H9 (cell line): ENCODE measurements at regions not wholly inside any gene's neighbourhood (a gene's known extent, or its start where the extent isn't known, plus 50 kb on each side); places are given as distances from the start of the nearest gene placed in this dataset.

Experiments used
- DNase-seq: peaks from one replicate; pipeline ENCODE4 v3.0.0-alpha.2; 2017
- H2AFZ ChIP-seq: one replicate; pipeline ENCODE4 v1.6.1; 2013; ENCODE audit warnings: mild to moderate bottlenecking, low read length, control low read depth, moderate library complexity
- H2AK5ac ChIP-seq: 2 replicates; pipeline ENCODE4 v1.6.1; 2013; ENCODE audit warnings: low read length, control low read depth, mixed read lengths; ENCODE audit not compliant: insufficient read length
- H2BK120ac ChIP-seq: one replicate; pipeline ENCODE4 v1.6.1; 2013; ENCODE audit warnings: low read depth, mild to moderate bottlenecking, low read length, control low read depth, inconsistent platforms; ENCODE audit not compliant: poor library complexity, severe bottlenecking
- H2BK12ac ChIP-seq: 2 replicates; pipeline ENCODE4 v1.6.1; 2013; ENCODE audit warnings: low read length, control low read depth, mixed read lengths, low read depth; ENCODE audit not compliant: insufficient read length
- H2BK15ac ChIP-seq: 2 replicates; pipeline ENCODE4 v1.6.1; 2013; ENCODE audit warnings: low read depth, low read length, control low read depth
- H2BK20ac ChIP-seq: one replicate; pipeline ENCODE4 v1.6.1; 2013; ENCODE audit warnings: low read depth, mild to moderate bottlenecking, low read length, control low read depth, inconsistent platforms; ENCODE audit not compliant: poor library complexity, severe bottlenecking
- H2BK5ac ChIP-seq: 2 replicates; pipeline ENCODE4 v1.6.1; 2013; ENCODE audit warnings: low read length, control low read depth, mixed read lengths; ENCODE audit not compliant: insufficient read length
- H3K14ac ChIP-seq: 2 replicates; pipeline ENCODE4 v1.6.1; 2013; ENCODE audit warnings: low read length, control low read depth; ENCODE audit not compliant: insufficient read depth
- H3K18ac ChIP-seq: 2 replicates; pipeline ENCODE4 v1.6.1; 2013; ENCODE audit warnings: low read depth, mild to moderate bottlenecking, mixed read lengths, low read length, control low read depth; ENCODE audit not compliant: insufficient read length
- H3K23ac ChIP-seq: 2 replicates; pipeline ENCODE4 v1.6.1; 2013; ENCODE audit warnings: low read length, control low read depth, mixed read lengths, low read depth; ENCODE audit not compliant: insufficient read length
- H3K23me2 ChIP-seq: 2 replicates; pipeline ENCODE4 v1.6.1; 2013; ENCODE audit warnings: low read depth, mild to moderate bottlenecking, mixed read lengths, low read length, control low read depth; ENCODE audit not compliant: insufficient read length, poor library complexity, severe bottlenecking
- H3K27ac ChIP-seq: 2 replicates; pipeline ENCODE4 v1.5.1; 2013; ENCODE audit warnings: low read length, control low read depth, mixed read lengths, low read depth; ENCODE audit not compliant: insufficient read length
- H3K27me3 ChIP-seq: 2 replicates; pipeline ENCODE4 v1.6.1; 2013; ENCODE audit warnings: low read length, control low read depth, inconsistent platforms; ENCODE audit not compliant: insufficient read depth
- H3K4ac ChIP-seq: 2 replicates; pipeline ENCODE4 v1.6.1; 2013; ENCODE audit warnings: low read depth, mild to moderate bottlenecking, control low read depth, inconsistent platforms, low read length, moderate library complexity
- H3K4me1 ChIP-seq: 2 replicates; pipeline ENCODE4 v1.6.1; 2013; ENCODE audit warnings: low read length, control low read depth, inconsistent platforms; ENCODE audit not compliant: insufficient read depth
- H3K4me2 ChIP-seq: 2 replicates; pipeline ENCODE4 v1.6.1; 2013; ENCODE audit warnings: low read length, control low read depth, mixed read lengths; ENCODE audit not compliant: insufficient read length, insufficient read depth
- H3K56ac ChIP-seq: 2 replicates; pipeline ENCODE4 v1.6.1; 2013; ENCODE audit warnings: low read depth, mild to moderate bottlenecking, mixed read lengths, low read length, control low read depth; ENCODE audit not compliant: insufficient read length
- H3K79me1 ChIP-seq: 2 replicates; pipeline ENCODE4 v1.6.1; 2013; ENCODE audit warnings: low read depth, mild to moderate bottlenecking, moderate library complexity, low read length, control low read depth, inconsistent platforms; ENCODE audit not compliant: insufficient read depth, poor library complexity, severe bottlenecking
- H3K79me2 ChIP-seq: 2 replicates; pipeline ENCODE4 v1.6.1; 2013; ENCODE audit warnings: low read length, control low read depth, inconsistent platforms; ENCODE audit not compliant: insufficient read depth
- H3K9ac ChIP-seq: 2 replicates; pipeline ENCODE4 v1.6.1; 2013; ENCODE audit warnings: low read length, control low read depth, mixed read lengths; ENCODE audit not compliant: insufficient read length; ENCODE audit errors: extremely low read depth
- H3K9me3 ChIP-seq: one replicate; pipeline ENCODE4 v1.6.1; 2013; ENCODE audit warnings: low read depth, low read length, inconsistent platforms; ENCODE audit not compliant: control insufficient read depth
- H3T11ph ChIP-seq: one replicate; pipeline ENCODE4 v1.6.1; 2013; ENCODE audit warnings: mild to moderate bottlenecking, low read length, control low read depth, inconsistent platforms
- H4K20me1 ChIP-seq: one replicate; pipeline ENCODE4 v1.6.1; 2013; ENCODE audit not compliant: control insufficient read depth, insufficient read length, insufficient read depth
- H4K5ac ChIP-seq: 2 replicates; pipeline ENCODE4 v1.6.1; 2013; ENCODE audit warnings: low read depth, mild to moderate bottlenecking, mixed read lengths, low read length, control low read depth; ENCODE audit not compliant: insufficient read length
- H4K8ac ChIP-seq: replicated peaks from 2 replicates; pipeline ENCODE4 v1.6.1; 2013; ENCODE audit warnings: low read length, control low read depth, mixed read lengths, low read depth; ENCODE audit not compliant: insufficient read length
- H4K91ac ChIP-seq: 2 replicates; pipeline ENCODE4 v1.6.1; 2013; ENCODE audit warnings: low read depth, mild to moderate bottlenecking, moderate library complexity, mixed read lengths, low read length, control low read depth; ENCODE audit not compliant: insufficient read length
- H3K27ac Mint-ChIP-seq, 3 experiments: 2 replicates in 2 of 3; 3 replicates in 1 of 3; pipeline ENCODE4 v1.8.0; 2020 to 2021; ENCODE audit warnings: mixed read lengths in 3 of 3, mild to moderate bottlenecking in 1 of 3, moderate library complexity in 1 of 3
- H3K27me3 Mint-ChIP-seq: 2 replicates; pipeline ENCODE4 v1.8.0; 2021; ENCODE audit warnings: low read depth, mild to moderate bottlenecking, moderate library complexity, mixed read lengths
- H3K36me3 Mint-ChIP-seq, 3 experiments: 2 replicates in 2 of 3; 3 replicates in 1 of 3; pipeline ENCODE4 v1.8.0; 2020 to 2021; ENCODE audit warnings: low read depth in 3 of 3, mixed read lengths in 3 of 3; ENCODE audit not compliant: insufficient read depth in 1 of 3
- H3K4me1 Mint-ChIP-seq, 2 experiments: 2 replicates each; pipeline ENCODE4 v1.8.0; 2020; ENCODE audit warnings: mixed read lengths in 2 of 2
- H3K4me3 Mint-ChIP-seq, 2 experiments: 2 replicates in 1 of 2; 3 replicates in 1 of 2; pipeline ENCODE4 v1.8.0; 2020 to 2021; ENCODE audit warnings: mild to moderate bottlenecking in 2 of 2, mixed read lengths in 2 of 2, moderate library complexity in 1 of 2
- H3K9me3 Mint-ChIP-seq, 2 experiments: 2 replicates in 1 of 2; 3 replicates in 1 of 2; pipeline ENCODE4 v1.8.0; 2020; ENCODE audit warnings: mild to moderate bottlenecking in 2 of 2, mixed read lengths in 2 of 2, moderate library complexity in 1 of 2
- CTCF ChIP-seq: fragments of 200-600 bp; sonication (generic); conservative IDR thresholded peaks from 3 replicates; pipeline ENCODE4 v1.8.0; 2021; ENCODE audit warnings: antibody characterized with exemption, mild to moderate bottlenecking
- WGBS: extraction: QIAGEN DNeasy Blood & Tissue Kit; methylation state at CpG from one replicate; pipeline ENCODE4 v1.1.7; 2013; ENCODE audit warnings: missing lambda C conversion rate, low lambda C conversion rate, mixed read lengths; ENCODE audit not compliant: insufficient read length; ENCODE audit errors: extremely low coverage; 5-methylcytosine and 5-hydroxymethylcytosine counted together

GRCh38 chr18:72375618-72376017 lies 168.5 kb downstream of the CBLN2 start:
- no peak overlapping the region for H2BK20ac ChIP-seq
- H3K27ac Mint-ChIP-seq, result no peak overlapping the region
- no peak overlapping the region for H2BK120ac ChIP-seq
- H3K4ac ChIP-seq, result no peak overlapping the region
- H3K56ac ChIP-seq, result no peak overlapping the region
- no peaks in the 10 kb centered on the region for H3K79me2 ChIP-seq
- no peak overlapping the region for H4K5ac ChIP-seq
- no peak overlapping the region for H3K9ac ChIP-seq
- no peak overlapping the region for H3T11ph ChIP-seq
- no peak for TF ChIP-seq CTCF
- no peak overlapping the region for H2BK15ac ChIP-seq
- no CpG with 5 or more reads among the region's 5 CpGs for WGBS
- no peaks in the 10 kb centered on the region for H3K23me2 ChIP-seq
- no peaks in the 10 kb centered on the region for H3K9me3 ChIP-seq
- DNase-seq, result no peak
- H3K27me3 ChIP-seq, result no peaks in the 10 kb centered on the region
- H3K27me3 Mint-ChIP-seq, result peaks cover 8% of the 10 kb centered on the region
- no peaks in the 10 kb centered on the region for H3K4me1 Mint-ChIP-seq
- H3K4me3 Mint-ChIP-seq, result no peak overlapping the region
- no peaks in the 10 kb centered on the region for H3K4me1 ChIP-seq
- no peak overlapping the region for H2BK5ac ChIP-seq
- H2AK5ac ChIP-seq, result no peak overlapping the region
- no peak overlapping the region for H2AFZ ChIP-seq
- no peak overlapping the region for H4K8ac ChIP-seq
- peaks cover 0 to 8% (median 4%) of the 10 kb centered on the region in 3 experiments; a peak in 3 of 7 replicates for H3K36me3 Mint-ChIP-seq
- no peak overlapping the region for H3K23ac ChIP-seq
- no peak overlapping the region for H3K4me2 ChIP-seq
- no peak overlapping the region for H3K27ac ChIP-seq
- H4K20me1 ChIP-seq, result no peaks in the 10 kb centered on the region
- no peak overlapping the region for H4K91ac ChIP-seq
- peaks cover 8 to 9% of the 10 kb centered on the region in 2 experiments for H3K9me3 Mint-ChIP-seq
- no peaks in the 10 kb centered on the region for H3K79me1 ChIP-seq
- no peak overlapping the region for H3K14ac ChIP-seq
- no peak overlapping the region for H2BK12ac ChIP-seq
- no peak overlapping the region for H3K18ac ChIP-seq
